ENCODE measurements at regions not wholly inside any gene's neighbourhood (a gene's known extent, or its start where the extent isn't known, plus 50 kb on each side); places are given as distances from the start of the nearest gene placed in this dataset.

GRCh38 chr20:63100926-63101699 lies 94.3 kb upstream of the BHLHE23 start:
- intact Hi-C loops (cut with micrococcal nuclease) = no loop called here
- no peak overlapping the region for H3K4me2 ChIP-seq (ENCODE audit: low read length)
- no peak for ATAC-seq

GRCh38 chr20:63100174-63100925 lies 93.6 kb upstream of the BHLHE23 start:
- no peaks in the 10 kb centered on the region for H4K20me1 ChIP-seq (ENCODE audit: low read length)
- H2AFZ ChIP-seq (ENCODE audit: low read length) = no peak overlapping the region
- no TSS peak for BruUV-seq (replicated peaks)
- ChIA-PET POLR2A (ENCODE audit: unreplicated experiment) (no interaction called here), CTCF (no interaction called here)
- H3K9ac ChIP-seq (ENCODE audit: low read length) = no peak overlapping the region
- TF ChIP-seq EZH2 (IDR thresholded peaks at IDR 0.05; ENCODE audit: low read length, unreplicated experiment) = no peak
- TF ChIP-seq CTCF (conservative IDR thresholded peaks at IDR 0.05; ENCODE audit: low read depth, low read length) = no peak
- TF ChIP-seq EZH2phosphoT487 (IDR thresholded peaks at IDR 0.05; ENCODE audit: borderline replicate concordance, low read length) = no peak
- peaks cover 20% of the 10 kb centered on the region for H3K27me3 ChIP-seq (ENCODE audit: low read length)
- H3K36me3 ChIP-seq (ENCODE audit: low read depth, low read length) = no peaks in the 10 kb centered on the region
- ATAC-seq (no peak), DNase-seq (no peak)
- intact Hi-C loops (cut with micrococcal nuclease) = no loop called here
- no peaks in the 10 kb centered on the region for H3K79me2 ChIP-seq (ENCODE audit: low read length)
- H3K4me2 ChIP-seq (ENCODE audit: low read length) = no peak overlapping the region
- H3K9me2 ChIP-seq (replicated peaks; ENCODE audit: low read length) = no peaks in the 10 kb centered on the region
- no peak overlapping the region for H3K4me3 ChIP-seq (ENCODE audit: low read length)
- peaks cover 3% of the 10 kb centered on the region; the same call in 1 of the 2 replicates for H3K4me1 ChIP-seq (ENCODE audit: insufficient read depth, low read length)
- no peak overlapping the region for H3K27ac ChIP-seq (ENCODE audit: low read length)
- H3F3A ChIP-seq (ENCODE audit: low read length, unreplicated experiment) = no peaks in the 10 kb centered on the region
- H3K9me3 ChIP-seq (ENCODE audit: low read length) = no peaks in the 10 kb centered on the region

More at GRCh38 chr20:63100926-63101699, 94.3 kb upstream of the BHLHE23 start:
- no peak overlapping the region for H3K9ac ChIP-seq (ENCODE audit: low read length)
- no peak for TF ChIP-seq CTCF (conservative IDR thresholded peaks at IDR 0.05; ENCODE audit: low read depth, low read length)
- TF ChIP-seq EZH2phosphoT487 (IDR thresholded peaks at IDR 0.05; ENCODE audit: borderline replicate concordance, low read length) = no peak
- no peak for TF ChIP-seq EZH2 (IDR thresholded peaks at IDR 0.05; ENCODE audit: low read length, unreplicated experiment)
- DNase-seq = no peak
- peaks cover 12% of the 10 kb centered on the region for H3K27me3 ChIP-seq (ENCODE audit: low read length)
- H3K36me3 ChIP-seq (ENCODE audit: low read depth, low read length) = no peaks in the 10 kb centered on the region
- H2AFZ ChIP-seq (ENCODE audit: low read length) = no peak overlapping the region
- no peaks in the 10 kb centered on the region for H3K9me3 ChIP-seq (ENCODE audit: low read length)
- no TSS peak for BruUV-seq (replicated peaks)
- no peaks in the 10 kb centered on the region for H3F3A ChIP-seq (ENCODE audit: low read length, unreplicated experiment)
- POLR2A ChIA-PET (ENCODE audit: unreplicated experiment) = no interaction called here
- H3K79me2 ChIP-seq (ENCODE audit: low read length) = no peaks in the 10 kb centered on the region
- H3K4me3 ChIP-seq (ENCODE audit: low read length) = no peak overlapping the region
- no peak overlapping the region for H3K27ac ChIP-seq (ENCODE audit: low read length)
- CTCF ChIA-PET = no interaction called here
- no peaks in the 10 kb centered on the region for H3K9me2 ChIP-seq (replicated peaks; ENCODE audit: low read length)
- H3K4me1 ChIP-seq (ENCODE audit: insufficient read depth, low read length) = peaks cover 8% of the 10 kb centered on the region; the same call in 1 of the 2 replicates
- H4K20me1 ChIP-seq (ENCODE audit: low read length) = no peaks in the 10 kb centered on the region

Data from PC-3 (cell line).